ENCODE measurements at regions not wholly inside any gene's neighbourhood (a gene's known extent, or its start where the extent isn't known, plus 50 kb on each side); places are given as distances from the start of the nearest gene placed in this dataset.

- TF ChIP-seq HMGXB4 (CRISPR knock-in tag; IDR thresholded peaks at IDR 0.05; ENCODE audit: borderline replicate concordance) = no peak
Observed at GRCh38 chr3:22495241-22495640, 707.9 kb upstream of the UBE2E2 start (continued).

GRCh38 chr3:22495791-22496190 lies 707.3 kb upstream of the UBE2E2 start:
- no peaks in the 10 kb centered on the region for H3K9me3 ChIP-seq
- ChIA-PET CTCF (no interaction called here), POLR2A (no interaction called here)
- FAIRE-seq = no peak
- 3% methylated on average over 1 of the region's 1 CpG for WGBS (ENCODE audit: missing lambda C conversion rate)
- no peak overlapping the region for H3K27ac ChIP-seq
- no peaks in the 10 kb centered on the region for H3K4me1 ChIP-seq
- ATAC-seq = no peak
- H3K4me3 ChIP-seq = no peak overlapping the region
- no peak overlapping the region for H3K4me2 ChIP-seq
- TF ChIP-seq CHD4 (IDR thresholded peaks at IDR 0.05; ENCODE audit: borderline replicate concordance) (no peak), GATA3 (IDR thresholded peaks at IDR 0.05; ENCODE audit: borderline replicate concordance) (no peak), E2F6 (IDR thresholded peaks at IDR 0.05; ENCODE audit: borderline replicate concordance, low read depth) (no peak), CBX8 (IDR thresholded peaks at IDR 0.05) (no peak), ELK1 (IDR thresholded peaks at IDR 0.05; ENCODE audit: low read depth, low read length) (no peak), REST (IDR thresholded peaks at IDR 0.05) (no peak), HOXB13 (CRISPR knock-in tag; IDR thresholded peaks at IDR 0.05; ENCODE audit: low read depth) (no peak), POLR2A (IDR thresholded peaks at IDR 0.05; ENCODE audit: low read length) (no peak), RARB (CRISPR knock-in tag; IDR thresholded peaks at IDR 0.05) (no peak), BHLHE40 (IDR thresholded peaks at IDR 0.05; ENCODE audit: low read depth, low read length) (no peak), ZC3H11A (IDR thresholded peaks at IDR 0.05) (no peak), HMGXB4 (CRISPR knock-in tag; IDR thresholded peaks at IDR 0.05; ENCODE audit: borderline replicate concordance) (no peak), SREBF2 (IDR thresholded peaks at IDR 0.05) (no peak), ZFP36 (IDR thresholded peaks at IDR 0.05; ENCODE audit: borderline replicate concordance, partially characterized antibody) (no peak), POLR2AphosphoS2 (conservative IDR thresholded peaks at IDR 0.05; ENCODE audit: low read length) (no peak), KDM5A (IDR thresholded peaks at IDR 0.05) (no peak), EHF (CRISPR knock-in tag; IDR thresholded peaks at IDR 0.05) (no peak), RAD21 (conservative IDR thresholded peaks at IDR 0.05 in 1 of 2, IDR thresholded peaks at IDR 0.05 in 1 of 2) (no peak), CBX2 (IDR thresholded peaks at IDR 0.05; ENCODE audit: borderline replicate concordance, low read depth) (no peak), NFE2L2 (conservative IDR thresholded peaks at IDR 0.05; ENCODE audit: low read length) (no peak)
- DNase-seq (ENCODE audit: low read depth in 1 of 2, low spot score in 1 of 2) = no peak
